ENCODE measurements at regions not wholly inside any gene's neighbourhood (a gene's known extent, or its start where the extent isn't known, plus 50 kb on each side); places are given as distances from the start of the nearest gene placed in this dataset.
A peak's percentile ranks its signal among the peaks of the same experiment; 100 is the strongest.
"Not testable (repeated sequence)": the region's sequence is repeated elsewhere in the genome, so short reads cannot be mapped to it uniquely, and the experiment has no call there.

DNA sequence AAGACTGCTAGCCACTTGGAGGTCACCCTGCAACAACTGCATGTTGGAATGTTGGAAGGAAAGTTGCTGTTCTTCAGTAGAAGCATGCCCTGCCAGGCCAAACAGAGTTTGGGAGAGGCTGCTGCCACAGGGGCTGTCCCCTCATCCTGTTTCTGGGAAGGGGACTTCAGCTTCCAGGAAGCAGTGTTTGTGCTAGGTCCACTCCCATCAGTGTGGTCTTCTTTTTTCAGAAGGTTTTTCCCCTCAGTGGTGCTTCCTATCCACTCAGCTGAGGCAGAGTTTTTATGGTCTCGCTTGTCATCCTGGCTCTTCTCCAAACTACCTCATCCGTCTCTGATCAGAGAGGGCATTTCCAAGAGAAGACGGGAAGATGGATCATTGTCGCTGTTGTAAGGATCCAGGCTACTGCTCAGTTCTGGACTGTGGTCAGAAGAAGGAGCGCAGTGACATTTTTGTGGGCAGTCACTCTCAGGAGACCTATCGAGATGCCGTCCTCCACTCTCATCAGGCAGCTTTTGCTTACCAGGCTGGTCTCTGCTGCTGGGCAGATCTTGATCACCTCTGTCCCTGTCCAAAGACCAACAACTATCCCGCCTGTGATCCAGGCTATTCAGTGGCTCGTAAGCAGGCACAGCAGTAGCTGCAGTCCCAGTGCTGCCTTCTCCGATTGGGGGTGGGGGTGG lies 97.8 kb upstream of the C5orf63 start:
- no peak overlapping the region for H3K4me3 ChIP-seq (ENCODE audit: low read depth, low read length)
- in situ Hi-C loops (cut with HindIII; ENCODE audit: low sequenced_read_pairs): no loop called here
- no peak for DNase-seq (ENCODE audit: low read depth, low spot score)
- TF ChIP-seq, protein P1, sequence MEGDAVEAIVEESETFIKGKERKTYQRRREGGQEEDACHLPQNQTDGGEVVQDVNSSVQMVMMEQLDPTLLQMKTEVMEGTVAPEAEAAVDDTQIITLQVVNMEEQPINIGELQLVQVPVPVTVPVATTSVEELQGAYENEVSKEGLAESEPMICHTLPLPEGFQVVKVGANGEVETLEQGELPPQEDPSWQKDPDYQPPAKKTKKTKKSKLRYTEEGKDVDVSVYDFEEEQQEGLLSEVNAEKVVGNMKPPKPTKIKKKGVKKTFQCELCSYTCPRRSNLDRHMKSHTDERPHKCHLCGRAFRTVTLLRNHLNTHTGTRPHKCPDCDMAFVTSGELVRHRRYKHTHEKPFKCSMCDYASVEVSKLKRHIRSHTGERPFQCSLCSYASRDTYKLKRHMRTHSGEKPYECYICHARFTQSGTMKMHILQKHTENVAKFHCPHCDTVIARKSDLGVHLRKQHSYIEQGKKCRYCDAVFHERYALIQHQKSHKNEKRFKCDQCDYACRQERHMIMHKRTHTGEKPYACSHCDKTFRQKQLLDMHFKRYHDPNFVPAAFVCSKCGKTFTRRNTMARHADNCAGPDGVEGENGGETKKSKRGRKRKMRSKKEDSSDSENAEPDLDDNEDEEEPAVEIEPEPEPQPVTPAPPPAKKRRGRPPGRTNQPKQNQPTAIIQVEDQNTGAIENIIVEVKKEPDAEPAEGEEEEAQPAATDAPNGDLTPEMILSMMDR (IDR thresholded peaks at IDR 0.05; ENCODE audit: low read depth, low read length): no peak

DNA sequence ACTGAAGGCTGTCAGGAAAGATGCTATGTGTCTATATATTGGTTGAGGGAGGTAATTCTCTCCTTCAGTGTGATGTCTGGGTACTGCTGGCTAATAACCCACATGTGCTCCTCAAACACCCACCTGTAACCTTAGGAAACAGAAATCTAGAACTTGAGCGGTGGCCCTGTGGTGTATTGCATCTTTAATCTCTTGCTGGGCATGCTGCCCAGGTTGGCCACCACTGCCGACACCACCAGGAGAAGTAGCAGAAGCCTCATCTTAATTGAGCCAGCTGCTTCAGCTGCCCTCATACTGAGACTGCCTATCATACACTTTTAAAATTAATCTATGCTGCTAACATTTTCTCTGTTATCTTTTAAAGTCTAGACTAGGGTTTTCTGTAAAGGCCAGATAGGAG lies 103.5 kb upstream of the C5orf63 start:
- no peak overlapping the region for H3K4me3 ChIP-seq (ENCODE audit: low read depth, low read length)
- in situ Hi-C loops (cut with HindIII; ENCODE audit: low sequenced_read_pairs): no loop called here
- no peak for DNase-seq (ENCODE audit: low read depth, low spot score)
- TF ChIP-seq, protein P1 (IDR thresholded peaks at IDR 0.05; ENCODE audit: low read depth, low read length): no peak

DNA sequence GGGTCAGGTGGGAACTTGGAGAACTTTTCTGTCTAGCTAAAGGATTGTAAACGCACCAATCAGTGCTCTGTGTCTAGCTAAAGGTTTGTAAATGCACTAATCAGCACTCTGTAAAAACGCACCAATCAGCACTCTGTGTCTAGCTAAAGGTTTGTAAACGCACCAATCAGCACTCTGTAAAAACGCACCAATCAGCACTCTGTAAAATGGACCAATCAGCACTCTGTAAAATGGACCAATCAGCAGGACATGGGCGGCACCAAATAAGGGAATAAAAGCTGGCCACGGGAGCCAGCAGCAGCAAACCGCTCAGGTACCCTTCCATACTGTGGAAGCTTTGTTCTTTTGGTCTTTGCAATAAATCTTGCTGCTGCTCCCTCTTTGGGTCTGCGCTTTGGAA lies 108.0 kb upstream of the MEGF10 start:
- DNase-seq (ENCODE audit: low read depth, low spot score); in situ Hi-C loops (cut with HindIII; ENCODE audit: low sequenced_read_pairs); H3K4me3 ChIP-seq (ENCODE audit: low read depth, low read length): not testable (repeated sequence)

DNA sequence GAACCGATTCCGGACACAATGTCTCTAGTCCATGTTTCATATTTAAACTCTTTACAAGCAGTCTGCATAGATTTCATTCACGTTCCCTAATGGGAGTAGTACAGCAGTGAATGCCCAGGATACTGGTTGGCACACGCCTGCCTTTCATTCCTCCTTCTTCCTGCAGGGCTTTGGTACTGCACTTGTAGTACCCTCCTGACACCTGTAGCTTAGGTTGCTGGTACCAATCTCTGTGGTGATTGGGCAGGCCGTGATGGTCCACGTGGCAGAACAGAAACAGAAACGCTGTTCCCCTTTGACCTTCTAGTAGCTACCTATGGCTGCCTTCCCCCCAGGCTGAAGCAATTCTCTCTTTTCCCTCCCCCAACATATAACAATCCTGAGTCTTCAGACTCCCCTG lies 107.3 kb upstream of the MEGF10 start:
- H3K4me3 ChIP-seq (ENCODE audit: low read depth, low read length): no peak overlapping the region
- DNase-seq (ENCODE audit: low read depth, low spot score): no peak
- TF ChIP-seq, protein P1 (IDR thresholded peaks at IDR 0.05; ENCODE audit: low read depth, low read length): no peak
- in situ Hi-C loops (cut with HindIII; ENCODE audit: low sequenced_read_pairs): no loop called here

DNA sequence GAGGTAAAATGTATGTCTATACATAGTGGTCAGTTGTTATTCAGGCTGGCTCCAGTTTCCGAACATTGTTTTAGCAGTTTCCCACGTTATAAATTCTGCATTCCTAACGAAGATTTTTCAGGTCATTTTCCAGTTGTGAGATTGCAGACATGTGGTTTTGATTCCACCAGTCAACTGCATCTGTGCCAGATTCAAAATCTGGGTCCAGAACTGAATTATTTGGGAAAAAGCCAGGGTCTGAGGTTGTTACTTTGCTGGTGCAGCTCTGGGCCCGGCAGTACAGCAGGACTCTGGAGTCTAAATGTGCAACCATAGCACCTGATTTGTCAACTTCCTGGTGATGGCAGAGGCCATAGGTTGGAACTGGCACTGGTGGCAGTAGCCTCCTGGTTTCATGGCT lies 105.7 kb upstream of the MEGF10 start:
- no peak overlapping the region for H3K4me3 ChIP-seq (ENCODE audit: low read depth, low read length)
- in situ Hi-C loops (cut with HindIII; ENCODE audit: low sequenced_read_pairs): no loop called here
- TF ChIP-seq, protein P1 (IDR thresholded peaks at IDR 0.05; ENCODE audit: low read depth, low read length): no peak
- no peak for DNase-seq (ENCODE audit: low read depth, low spot score)

DNA sequence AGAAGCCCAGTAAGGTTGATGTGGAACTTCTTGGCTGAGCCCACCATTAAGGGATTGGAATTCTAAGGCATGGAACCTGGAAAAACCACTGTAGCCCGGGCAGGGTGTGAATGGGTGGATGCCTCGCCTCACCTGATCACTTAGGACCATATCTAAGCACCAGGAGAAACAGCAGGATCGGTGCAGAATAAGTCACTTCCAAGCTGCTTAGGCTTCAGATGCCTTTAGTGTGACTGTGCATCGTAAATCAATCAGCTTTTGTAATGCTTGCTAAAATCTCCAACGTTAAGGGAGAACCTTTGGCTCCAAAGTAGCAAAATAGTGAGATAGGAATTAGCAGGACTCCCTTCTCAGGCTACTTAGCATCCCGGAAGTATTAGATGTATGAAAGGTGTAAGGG lies 103.9 kb upstream of the MEGF10 start:
- in situ Hi-C loops (cut with HindIII; ENCODE audit: low sequenced_read_pairs): no loop called here
- peak; percentile 16 for DNase-seq (ENCODE audit: low read depth, low spot score)
- no peak overlapping the region for H3K4me3 ChIP-seq (ENCODE audit: low read depth, low read length)
- TF ChIP-seq, protein P1 (IDR thresholded peaks at IDR 0.05; ENCODE audit: low read depth, low read length): no peak

DNA sequence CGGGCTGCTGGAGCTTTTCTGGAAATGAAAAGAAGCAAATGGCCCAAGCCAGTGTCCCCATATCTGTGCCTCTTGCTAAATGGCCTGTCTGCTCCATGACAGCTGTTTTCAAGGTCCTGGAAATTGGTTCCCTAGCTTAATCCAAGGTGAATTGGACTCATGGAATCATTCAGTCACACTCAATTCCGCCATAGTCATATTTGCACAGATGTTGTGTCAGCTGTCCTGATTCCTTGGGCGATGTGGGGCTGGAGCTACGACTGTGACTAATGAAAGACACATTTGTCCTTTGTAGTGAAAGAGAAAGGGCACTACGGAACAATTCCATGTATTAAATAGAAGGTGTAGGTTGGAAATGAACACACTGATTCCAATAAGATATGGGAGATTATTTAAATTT lies 102.9 kb upstream of the MEGF10 start:
- DNase-seq (ENCODE audit: low read depth, low spot score): no peak
- H3K4me3 ChIP-seq (ENCODE audit: low read depth, low read length): no peak overlapping the region
- in situ Hi-C loops (cut with HindIII; ENCODE audit: low sequenced_read_pairs): no loop called here
- TF ChIP-seq, protein P1 (IDR thresholded peaks at IDR 0.05; ENCODE audit: low read depth, low read length): no peak
